GM18499 (cell line): ENCODE measurements at regions not wholly inside any gene's neighbourhood (a gene's known extent, or its start where the extent isn't known, plus 50 kb on each side); places are given as distances from the start of the nearest gene placed in this dataset.
A peak's percentile ranks its signal among the peaks of the same experiment; 100 is the strongest.

Experiments
- ATAC-seq: cut with Tn5 transposase; IDR thresholded peaks from one replicate; pipeline ENCODE4 v1.9.1; 2021; ENCODE audit warnings: moderate number of reproducible peaks; ENCODE audit not compliant: insufficient read depth, unreplicated experiment

- ATAC-seq = no peak
Observed at GRCh38 chr2:198476007-198476406, 671.6 kb downstream of the PLCL1 start.

GRCh38 chr2:198471291-198471690 lies 666.9 kb downstream of the PLCL1 start:
- no peak for ATAC-seq

DNA sequence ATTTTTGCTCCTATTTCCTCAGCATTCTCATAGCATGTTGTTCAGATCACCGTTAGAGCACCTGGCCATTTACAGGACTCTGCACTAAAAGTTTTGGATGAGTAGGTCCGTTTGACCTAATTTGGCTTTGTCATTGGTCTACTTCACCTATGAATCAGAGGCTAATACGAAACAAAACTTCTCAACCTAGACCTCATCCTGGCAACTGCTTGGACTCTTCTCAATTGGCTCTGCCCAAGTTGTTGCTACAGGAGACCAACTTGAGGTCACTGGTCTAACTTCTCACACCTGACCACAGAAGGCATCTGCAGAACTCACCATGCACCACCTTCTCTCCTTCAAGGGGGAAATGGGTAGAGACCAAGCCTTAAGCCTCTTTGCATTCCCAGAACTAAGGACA lies 663.7 kb downstream of the PLCL1 start:
- ATAC-seq = no peak

- ATAC-seq = no peak
Observed at GRCh38 chr2:198465970-198466369, 661.6 kb downstream of the PLCL1 start.

DNA sequence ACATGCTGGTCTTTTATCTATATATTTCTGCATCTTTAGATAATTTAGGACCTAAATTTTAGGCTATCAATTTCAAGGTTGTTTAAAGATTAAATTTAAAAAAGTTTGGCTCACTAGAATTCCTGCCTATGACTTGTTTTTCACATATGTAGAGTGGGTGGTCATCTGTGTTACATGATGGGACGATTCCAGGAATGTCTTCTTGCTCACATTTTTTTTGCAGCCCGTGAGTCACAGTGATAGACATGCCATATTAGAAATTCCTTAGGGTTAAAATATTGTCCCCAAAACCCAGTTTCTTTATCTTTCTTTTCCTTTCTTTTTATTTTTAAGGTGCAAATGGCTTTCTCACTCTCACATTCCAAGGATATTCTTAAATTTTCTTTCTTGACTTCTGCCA lies 652.0 kb downstream of the PLCL1 start:
- no peak for ATAC-seq

GRCh38 chr2:198453866-198454265 lies 649.5 kb downstream of the PLCL1 start:
- no peak for ATAC-seq

DNA sequence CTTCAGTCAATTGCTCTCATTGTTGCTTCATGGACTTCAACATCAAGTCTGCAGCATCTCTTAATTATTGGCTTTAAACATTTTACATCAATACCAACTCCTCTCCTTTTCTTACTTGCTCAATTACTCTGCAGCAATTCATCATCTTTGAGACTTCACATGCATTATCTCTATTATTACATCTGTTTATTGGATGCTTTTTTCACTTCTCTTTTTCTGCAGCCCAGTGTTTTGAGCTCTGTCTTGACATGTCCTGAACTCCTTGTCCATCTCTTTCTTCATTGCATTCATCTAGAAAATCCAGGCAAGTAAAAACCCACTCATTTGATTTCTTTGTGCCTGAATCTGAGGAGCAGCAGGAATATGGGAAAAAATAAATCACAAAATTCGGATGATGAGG lies 647.9 kb downstream of the PLCL1 start:
- peak; percentile 69 for ATAC-seq

DNA sequence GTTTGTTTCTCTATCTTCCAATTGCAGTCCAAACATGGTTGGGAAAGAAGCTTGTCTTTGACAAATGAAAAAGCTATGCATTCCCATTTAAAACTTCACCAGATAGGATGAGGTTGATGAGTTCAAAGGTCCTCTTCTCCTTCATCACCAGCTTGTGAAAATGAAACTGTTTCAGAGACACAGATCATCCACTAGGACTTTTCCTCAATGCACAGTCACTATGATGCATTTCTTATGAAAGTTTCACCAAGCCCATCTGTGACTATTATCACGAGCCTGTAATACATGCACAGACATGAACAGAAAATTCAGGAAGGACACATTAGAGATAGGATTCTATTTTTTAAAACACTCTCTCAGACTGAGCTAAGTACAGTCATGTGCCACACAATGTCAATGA lies 644.4 kb downstream of the PLCL1 start:
- no peak for ATAC-seq

DNA sequence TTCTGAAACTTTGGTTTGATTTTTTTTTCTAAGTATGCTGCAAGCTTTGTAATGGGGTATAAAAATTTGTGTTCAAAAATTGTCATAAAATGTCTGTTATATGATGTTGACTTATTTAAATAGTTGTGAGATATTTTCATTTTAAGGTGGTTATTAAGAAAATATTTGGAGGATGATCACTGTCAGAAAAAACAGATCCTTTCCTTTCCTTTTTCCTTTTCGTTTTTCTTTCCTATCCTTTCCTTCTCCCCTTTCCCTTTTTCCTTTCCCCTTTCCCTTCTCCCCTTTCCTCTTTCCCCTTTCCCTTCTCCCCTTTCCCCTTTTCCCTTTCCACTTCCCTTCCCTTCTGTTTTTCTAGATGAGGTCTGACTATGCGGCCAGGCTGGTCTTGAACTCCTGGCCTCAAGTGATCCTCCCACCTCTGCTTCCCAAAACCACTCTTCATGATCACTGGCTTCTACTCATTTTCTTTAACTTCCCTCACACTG lies 640.5 kb downstream of the PLCL1 start:
- no peak for ATAC-seq

GRCh38 chr2:198441901-198442300 lies 637.5 kb downstream of the PLCL1 start:
- ATAC-seq = no peak

- no peak for ATAC-seq
Observed at GRCh38 chr2:198441246-198441645, 636.9 kb downstream of the PLCL1 start.

DNA sequence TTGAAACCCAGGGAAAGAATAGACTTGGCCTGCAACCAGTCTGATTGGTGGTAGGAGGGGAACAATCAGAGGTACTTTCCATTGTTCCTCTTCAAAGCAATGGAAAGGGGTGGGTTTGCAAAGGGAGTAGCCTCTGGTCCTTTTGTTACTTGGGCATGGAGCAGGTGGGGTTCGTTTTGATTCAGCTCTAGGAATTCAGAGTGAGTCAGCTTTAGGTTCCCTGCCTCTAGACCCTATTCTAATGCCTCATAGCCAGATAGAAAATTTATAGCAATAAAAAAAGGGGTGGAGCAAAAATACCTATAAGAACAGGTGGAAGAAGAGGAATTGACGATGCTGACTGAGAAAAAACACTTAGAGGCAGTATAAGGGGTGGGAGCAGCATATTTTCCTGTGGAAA lies 636.4 kb downstream of the PLCL1 start:
- ATAC-seq = no peak

DNA sequence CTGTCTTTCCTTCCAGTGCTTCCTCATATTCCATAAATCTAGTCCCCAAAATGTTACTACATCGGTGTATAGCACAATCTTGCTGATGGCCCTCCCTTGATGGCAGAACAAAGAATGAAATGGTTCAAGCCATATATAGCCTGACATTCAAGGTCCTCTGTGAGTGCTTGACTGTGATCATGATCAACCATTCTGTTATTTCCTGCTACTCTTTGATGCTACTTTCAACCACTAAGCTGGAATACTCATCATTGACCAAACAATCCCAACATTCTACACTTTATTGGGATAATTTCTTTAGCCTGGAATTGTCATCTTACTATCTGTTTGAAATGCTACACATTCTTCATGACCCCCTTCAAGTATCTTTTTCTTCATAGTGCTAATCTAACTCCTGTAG lies 633.9 kb downstream of the PLCL1 start:
- ATAC-seq = no peak

- no peak for ATAC-seq
Observed at GRCh38 chr2:198424112-198424511, 619.7 kb downstream of the PLCL1 start.

DNA sequence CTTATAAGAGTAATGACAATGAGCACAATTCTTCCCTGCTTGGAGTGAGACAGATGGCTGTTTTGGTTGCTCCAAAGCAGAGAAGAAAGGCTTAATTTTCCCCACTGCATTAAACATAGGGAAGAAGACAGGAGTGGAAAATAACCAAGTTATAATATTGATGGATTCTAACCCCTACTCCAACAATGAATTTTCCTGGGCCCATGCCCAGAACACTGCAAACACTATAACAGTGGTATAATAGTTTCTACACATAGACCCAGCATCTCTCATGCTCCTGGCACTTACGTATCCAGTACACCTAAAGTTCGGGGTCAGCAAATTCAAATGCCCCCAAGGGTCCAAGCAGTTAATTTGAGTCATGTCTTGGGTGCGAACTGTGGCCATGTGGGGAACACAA lies 613.4 kb downstream of the PLCL1 start:
- ATAC-seq = no peak

DNA sequence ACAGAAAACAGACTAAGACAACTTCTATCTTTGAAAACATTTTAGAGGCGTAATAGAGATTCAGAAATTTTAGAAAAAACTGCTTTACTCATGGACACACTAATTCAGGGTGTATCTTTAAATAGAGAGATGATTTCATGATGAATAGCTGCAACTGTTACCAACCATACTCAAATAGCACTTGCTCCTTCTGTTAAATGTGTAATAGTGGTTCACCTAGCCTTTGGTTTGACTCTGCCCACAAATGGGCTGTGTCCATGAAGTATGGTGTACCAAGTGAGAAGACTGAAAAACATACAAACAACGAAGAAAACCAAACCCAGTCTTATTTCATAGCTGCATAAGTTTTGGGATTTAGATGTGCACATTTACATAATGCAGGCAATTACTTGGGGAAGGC lies 610.6 kb downstream of the PLCL1 start:
- ATAC-seq = no peak

DNA sequence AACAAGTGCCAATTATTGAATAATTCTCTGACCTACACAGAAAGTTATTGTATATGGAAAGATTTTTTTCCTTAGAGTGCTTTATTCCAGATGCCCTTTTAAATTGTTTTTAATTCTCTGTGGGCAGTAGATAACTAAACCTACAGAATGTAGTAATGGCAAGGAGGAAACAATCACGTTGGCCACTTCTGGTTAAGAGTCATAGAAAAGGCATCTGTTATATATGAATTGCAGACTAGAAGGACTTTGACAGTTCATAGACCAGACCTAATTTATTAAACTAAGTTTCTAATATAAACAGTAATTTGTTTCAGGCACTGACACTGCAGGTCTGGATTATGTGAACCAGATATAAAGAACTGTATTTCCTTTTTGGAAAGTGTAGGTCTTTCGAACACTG lies 607.5 kb downstream of the PLCL1 start:
- ATAC-seq = no peak

GRCh38 chr2:198408171-198408570 lies 603.8 kb downstream of the PLCL1 start:
- ATAC-seq = no peak

DNA sequence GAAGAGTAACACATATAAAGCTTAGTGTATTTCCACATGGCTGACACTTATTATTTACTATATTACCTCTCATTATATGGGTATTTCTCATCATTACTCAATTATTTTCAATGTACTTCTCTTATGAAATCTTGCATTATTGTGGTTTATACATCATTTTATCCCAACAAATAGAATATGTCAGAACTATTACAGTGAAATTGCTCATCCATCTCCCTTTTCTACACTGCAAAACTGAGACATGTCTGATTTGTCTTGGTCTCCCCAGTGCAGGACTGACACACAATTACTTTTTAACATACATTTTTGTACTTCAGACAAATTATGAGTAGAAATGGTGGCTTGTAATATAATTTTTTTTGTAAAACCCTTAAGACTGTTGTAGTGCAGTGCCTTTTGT lies 600.9 kb downstream of the PLCL1 start:
- ATAC-seq = no peak

GRCh38 chr2:198401644-198402043 lies 597.3 kb downstream of the PLCL1 start:
- ATAC-seq = no peak

GRCh38 chr2:198400999-198401398 lies 596.6 kb downstream of the PLCL1 start:
- ATAC-seq = no peak

GRCh38 chr2:198394208-198394607 lies 589.8 kb downstream of the PLCL1 start:
- no peak for ATAC-seq

GRCh38 chr2:198390670-198391069 lies 586.3 kb downstream of the PLCL1 start:
- ATAC-seq = no peak
